Skeletal muscle tissue (tissue), 3 donors: ENCODE measurements at regions not wholly inside any gene's neighbourhood (a gene's known extent, or its start where the extent isn't known, plus 50 kb on each side); places are given as distances from the start of the nearest gene placed in this dataset.

Source experiments
- H3K27ac ChIP-seq: one replicate; pipeline ENCODE4 v1.7.0; 2013; ENCODE audit warnings: mild to moderate bottlenecking, low read depth, low read length, inconsistent platforms
- H3K27me3 ChIP-seq, 3 donors: one replicate each; pipeline ENCODE4 v1.7.0; 2013; ENCODE audit warnings: low read length in 3 of 3; ENCODE audit not compliant: control insufficient read depth in 3 of 3, insufficient read depth in 3 of 3
- H3K36me3 ChIP-seq, 3 donors: one replicate each; pipeline ENCODE4 v1.7.0; 2013; ENCODE audit warnings: low read length in 3 of 3; ENCODE audit not compliant: control insufficient read depth in 3 of 3, insufficient read depth in 3 of 3
- H3K4me1 ChIP-seq, 3 donors: one replicate each; pipeline ENCODE4 v1.7.0; 2013; ENCODE audit warnings: low read length in 3 of 3, mild to moderate bottlenecking in 3 of 3; ENCODE audit not compliant: control insufficient read depth in 3 of 3, insufficient read depth in 3 of 3
- H3K4me3 ChIP-seq, 3 donors: one replicate each; pipeline ENCODE4 v1.7.0; 2013; ENCODE audit warnings: low read length in 3 of 3
- H3K9ac ChIP-seq, 3 donors: one replicate each; pipeline ENCODE4 v1.7.0; 2013; ENCODE audit warnings: low read length in 3 of 3, mild to moderate bottlenecking in 3 of 3, moderate library complexity in 2 of 3, low read depth in 1 of 3
- H3K9me3 ChIP-seq, 3 donors: one replicate each; pipeline ENCODE4 v1.7.0; 2013; ENCODE audit warnings: low read length in 3 of 3; ENCODE audit not compliant: control insufficient read depth in 3 of 3
- donor health status: Osteomylitis.

DNA sequence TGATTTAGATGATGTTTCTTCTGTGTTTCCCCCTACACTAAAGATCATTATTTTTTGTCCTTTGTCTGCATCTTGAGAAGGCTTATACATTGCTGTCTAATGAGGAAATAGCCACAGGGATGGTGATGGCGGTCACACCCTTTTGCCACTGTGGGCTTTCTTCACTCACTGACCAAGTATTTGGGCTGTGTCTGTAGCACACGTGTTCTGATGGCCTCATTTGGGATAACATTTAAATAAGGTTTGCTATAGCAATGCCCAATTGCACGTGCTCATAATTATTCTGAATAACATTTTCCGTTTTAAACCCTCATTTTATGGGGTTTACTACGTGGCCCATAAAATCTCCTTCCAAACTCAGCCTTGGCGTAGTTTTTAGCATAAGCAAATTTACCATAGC lies 230.3 kb upstream of the PRICKLE1 start:
- H3K36me3 ChIP-seq = no peaks in the 10 kb centered on the region
- no peak overlapping the region for H3K4me3 ChIP-seq
- H3K4me1 ChIP-seq = no peaks in the 10 kb centered on the region
- H3K9me3 ChIP-seq = no peaks in the 10 kb centered on the region
- H3K9ac ChIP-seq = no peak overlapping the region
- no peaks in the 10 kb centered on the region for H3K27me3 ChIP-seq
- H3K27ac ChIP-seq = no peak overlapping the region

DNA sequence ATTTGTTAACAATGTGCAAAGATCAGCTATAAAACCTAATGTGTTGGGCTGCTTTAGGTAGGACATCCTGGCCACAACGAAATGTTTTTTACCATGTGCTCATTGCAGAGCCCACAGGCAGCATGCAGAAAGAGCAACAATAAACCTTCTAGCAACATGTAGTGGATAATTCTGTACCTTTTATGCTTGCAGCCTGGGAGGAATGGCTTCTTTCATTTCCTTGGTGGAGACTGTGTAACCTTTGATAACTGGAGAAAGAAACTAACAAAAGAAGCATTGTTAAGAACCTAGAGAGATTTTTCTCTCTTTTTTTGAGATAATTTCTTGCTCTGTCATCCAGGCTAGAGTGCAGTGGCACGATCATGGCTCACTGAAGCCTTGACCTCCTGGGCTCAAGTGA lies 225.5 kb upstream of the PRICKLE1 start:
- Histone ChIP-seq H3K4me3 (no peak overlapping the region), H3K27ac (no peak overlapping the region), H3K27me3 (no peaks in the 10 kb centered on the region), H3K9me3 (no peaks in the 10 kb centered on the region), H3K9ac (no peak overlapping the region), H3K36me3 (no peaks in the 10 kb centered on the region), H3K4me1 (no peaks in the 10 kb centered on the region)

- H3K9ac ChIP-seq = no peak overlapping the region
- H3K4me3 ChIP-seq = no peak overlapping the region
- no peaks in the 10 kb centered on the region for H3K4me1 ChIP-seq
- no peaks in the 10 kb centered on the region for H3K27me3 ChIP-seq
- H3K27ac ChIP-seq = no peak overlapping the region
- no peaks in the 10 kb centered on the region for H3K9me3 ChIP-seq
- no peaks in the 10 kb centered on the region for H3K36me3 ChIP-seq
Observed at GRCh38 chr12:42812871-42813270, 223.3 kb upstream of the PRICKLE1 start.

DNA sequence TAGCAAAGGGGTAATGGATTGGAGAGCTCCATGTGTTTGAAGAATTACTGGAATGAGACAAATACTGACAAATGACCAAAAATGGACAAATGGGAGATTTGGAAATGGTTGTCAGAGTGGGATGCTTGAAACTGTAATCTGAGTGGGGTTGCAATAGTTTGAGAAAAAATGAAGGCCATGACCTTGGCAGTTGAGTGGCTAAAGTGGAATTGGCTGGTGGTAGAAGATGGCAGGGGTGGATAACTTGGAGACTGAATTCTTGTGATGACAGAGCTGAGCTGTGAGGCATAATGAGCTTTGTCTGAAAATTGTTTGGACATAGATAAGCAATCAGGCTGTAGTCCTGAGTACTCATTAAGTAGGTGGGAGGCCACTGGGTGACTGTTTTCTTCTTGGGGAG lies 222.5 kb upstream of the PRICKLE1 start:
- H3K9ac ChIP-seq = no peak overlapping the region
- no peaks in the 10 kb centered on the region for H3K4me1 ChIP-seq
- no peaks in the 10 kb centered on the region for H3K27me3 ChIP-seq
- no peaks in the 10 kb centered on the region for H3K9me3 ChIP-seq
- H3K36me3 ChIP-seq = no peaks in the 10 kb centered on the region
- no peak overlapping the region for H3K27ac ChIP-seq
- H3K4me3 ChIP-seq = no peak overlapping the region

- Histone ChIP-seq H3K4me3 (no peak overlapping the region), H3K9me3 (no peaks in the 10 kb centered on the region), H3K4me1 (no peaks in the 10 kb centered on the region), H3K9ac (no peak overlapping the region), H3K36me3 (no peaks in the 10 kb centered on the region), H3K27me3 (no peaks in the 10 kb centered on the region), H3K27ac (no peak overlapping the region)
Observed at GRCh38 chr12:42810006-42810405, 220.5 kb upstream of the PRICKLE1 start.

GRCh38 chr12:42809226-42809625 lies 219.7 kb upstream of the PRICKLE1 start:
- no peaks in the 10 kb centered on the region for H3K9me3 ChIP-seq
- no peaks in the 10 kb centered on the region for H3K36me3 ChIP-seq
- H3K4me1 ChIP-seq = no peaks in the 10 kb centered on the region
- no peak overlapping the region for H3K4me3 ChIP-seq
- H3K9ac ChIP-seq = no peak overlapping the region
- no peak overlapping the region for H3K27ac ChIP-seq
- H3K27me3 ChIP-seq = no peaks in the 10 kb centered on the region

DNA sequence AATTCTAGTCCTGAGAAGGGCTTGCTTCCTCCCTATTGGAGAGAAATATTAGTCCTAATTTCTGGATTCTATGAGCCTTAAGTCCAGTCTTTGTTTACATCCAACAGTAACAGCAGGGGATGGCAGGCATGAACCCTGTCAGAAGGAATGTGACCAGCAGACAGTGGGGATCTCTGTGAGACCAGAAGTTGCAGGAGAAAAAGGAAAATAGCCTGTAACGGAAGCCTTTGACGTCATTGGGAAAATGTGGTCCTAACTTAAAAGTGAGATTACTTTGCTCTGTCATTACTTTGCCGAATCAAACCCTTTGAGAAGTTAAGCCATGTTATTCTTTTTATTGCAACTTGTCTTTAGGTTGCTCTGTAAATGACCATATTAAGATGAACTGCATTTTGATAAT lies 218.2 kb upstream of the PRICKLE1 start:
- H3K27me3 ChIP-seq = no peaks in the 10 kb centered on the region
- no peaks in the 10 kb centered on the region for H3K36me3 ChIP-seq
- peaks cover 0 to 6% (median 0%) of the 10 kb centered on the region in 3 donors for H3K4me1 ChIP-seq
- H3K4me3 ChIP-seq = no peak overlapping the region
- no peak overlapping the region for H3K27ac ChIP-seq
- H3K9me3 ChIP-seq = no peaks in the 10 kb centered on the region
- no peak overlapping the region for H3K9ac ChIP-seq

DNA sequence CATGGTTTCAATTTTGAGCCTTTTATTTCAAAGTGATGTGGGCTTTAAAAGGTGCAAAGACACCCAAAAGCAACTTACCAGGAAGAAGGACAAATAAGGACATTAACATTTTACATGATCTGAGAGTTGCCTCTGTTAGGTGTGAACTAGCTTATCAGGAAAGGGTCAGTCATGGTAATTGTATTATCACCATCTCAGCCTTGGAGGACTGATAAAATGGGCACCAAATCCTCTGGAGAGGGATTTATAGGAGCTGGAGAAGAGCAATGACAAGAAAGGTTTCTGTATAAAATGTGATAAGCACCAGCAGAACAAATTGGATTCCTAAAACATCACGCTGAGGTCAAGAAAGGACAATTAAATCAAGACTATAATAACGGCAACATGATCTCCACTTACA lies 217.7 kb upstream of the PRICKLE1 start:
- H3K27ac ChIP-seq = no peak overlapping the region
- no peaks in the 10 kb centered on the region for H3K27me3 ChIP-seq
- no peak overlapping the region for H3K4me3 ChIP-seq
- H3K36me3 ChIP-seq = no peaks in the 10 kb centered on the region
- H3K9ac ChIP-seq = no peak overlapping the region
- H3K9me3 ChIP-seq = no peaks in the 10 kb centered on the region
- H3K4me1 ChIP-seq = peaks cover 0 to 6% (median 0%) of the 10 kb centered on the region in 3 donors

DNA sequence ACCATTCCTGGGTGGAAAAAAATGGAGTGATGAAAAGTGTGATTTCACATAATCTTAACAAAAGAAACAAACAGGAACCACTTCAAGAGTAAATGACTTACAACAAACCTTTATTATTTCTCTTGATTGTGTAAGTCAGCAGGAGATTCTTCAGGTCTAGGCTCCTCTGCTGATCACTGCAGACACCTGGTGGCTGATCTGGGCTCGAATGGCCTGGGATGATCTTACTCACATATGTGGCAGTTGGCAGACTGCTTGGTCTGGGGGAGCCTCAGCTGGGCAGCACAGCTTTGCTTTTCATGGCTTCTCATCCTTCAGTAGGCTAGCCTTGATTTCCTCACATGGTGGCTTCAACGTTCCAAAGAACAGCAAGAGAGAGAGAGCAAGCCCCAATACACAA lies 215.4 kb upstream of the PRICKLE1 start:
- Histone ChIP-seq H3K9ac (no peak overlapping the region), H3K4me1 (peaks cover 0 to 6% (median 0%) of the 10 kb centered on the region in 3 donors), H3K9me3 (no peaks in the 10 kb centered on the region), H3K27ac (no peak overlapping the region), H3K36me3 (no peaks in the 10 kb centered on the region), H3K4me3 (no peak overlapping the region), H3K27me3 (no peaks in the 10 kb centered on the region)

DNA sequence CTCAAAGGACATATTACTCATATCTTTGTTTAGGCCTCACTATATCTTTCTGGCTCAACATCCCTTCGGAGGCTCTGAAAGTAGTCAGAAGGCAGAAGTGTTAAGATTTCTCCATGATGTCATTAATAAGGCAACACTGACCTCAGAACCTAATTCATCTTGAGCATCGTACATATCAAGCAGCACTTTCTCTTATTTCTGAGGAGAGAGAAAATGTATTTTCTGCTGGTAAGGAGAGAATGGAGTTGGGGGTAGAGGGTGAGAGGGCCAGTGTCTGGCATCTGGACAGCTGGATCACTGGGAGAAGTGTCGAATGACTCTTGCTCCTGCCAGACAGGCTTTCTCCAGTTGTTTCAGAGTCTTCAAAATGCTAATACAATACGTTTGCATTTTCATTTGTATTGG lies 213.2 kb upstream of the PRICKLE1 start:
- Histone ChIP-seq H3K4me1 (peaks cover 3 to 13% (median 7%) of the 10 kb centered on the region in 3 donors), H3K27ac (no peak overlapping the region), H3K9ac (no peak overlapping the region), H3K27me3 (no peaks in the 10 kb centered on the region), H3K36me3 (no peaks in the 10 kb centered on the region), H3K4me3 (no peak overlapping the region), H3K9me3 (no peaks in the 10 kb centered on the region)

- Histone ChIP-seq H3K36me3 (no peaks in the 10 kb centered on the region), H3K27ac (no peak overlapping the region), H3K27me3 (no peaks in the 10 kb centered on the region), H3K9me3 (no peaks in the 10 kb centered on the region), H3K9ac (no peak overlapping the region), H3K4me1 (peaks cover 3 to 13% (median 7%) of the 10 kb centered on the region in 3 donors), H3K4me3 (no peak overlapping the region)
Observed at GRCh38 chr12:42801271-42801670, 211.7 kb upstream of the PRICKLE1 start.
